Left lobe of liver (tissue), 2 donors: ENCODE measurements at regions not wholly inside any gene's neighbourhood (a gene's known extent, or its start where the extent isn't known, plus 50 kb on each side); places are given as distances from the start of the nearest gene placed in this dataset.
A peak's percentile ranks its signal among the peaks of the same experiment; 100 is the strongest.

Experiments used
- ATAC-seq: fragments of 200-7000 bp; cut with Tn5 transposase; one replicate; pipeline ENCODE4 v1.9.1; 2020; ENCODE audit warnings: mild to moderate bottlenecking, moderate library complexity
- DNase-seq: peaks from one replicate; pipeline ENCODE4 v3.0.0-alpha.2; 2020; ENCODE audit warnings: low spot score
- donor health status: DM: no; HTN: no; CAD: no; lungs with moderate emphysema.
- donor health status: DM: no; HTN: yes; CAD: no.

DNA sequence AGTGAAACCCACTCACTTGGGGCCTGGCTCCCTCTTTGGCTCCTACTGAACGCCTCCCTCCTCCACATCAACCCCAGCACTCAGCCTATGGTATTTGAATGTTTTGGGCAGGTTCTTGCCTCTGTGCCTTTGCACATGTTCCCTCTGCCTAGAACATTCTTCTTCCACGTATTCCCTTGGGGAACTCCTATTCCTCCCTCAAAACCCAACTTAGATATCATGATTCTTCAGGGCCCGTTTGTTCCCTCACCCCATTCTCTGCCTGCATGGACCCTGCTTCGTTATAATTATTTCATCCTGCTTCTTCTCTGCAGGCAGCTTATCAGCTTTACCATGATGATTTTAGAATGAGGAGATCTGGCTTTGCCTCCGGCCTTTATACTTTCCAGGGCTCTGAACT is 215.0 kb upstream of the IER5L start:
- DNase-seq (no peak), ATAC-seq (no peak)

DNA sequence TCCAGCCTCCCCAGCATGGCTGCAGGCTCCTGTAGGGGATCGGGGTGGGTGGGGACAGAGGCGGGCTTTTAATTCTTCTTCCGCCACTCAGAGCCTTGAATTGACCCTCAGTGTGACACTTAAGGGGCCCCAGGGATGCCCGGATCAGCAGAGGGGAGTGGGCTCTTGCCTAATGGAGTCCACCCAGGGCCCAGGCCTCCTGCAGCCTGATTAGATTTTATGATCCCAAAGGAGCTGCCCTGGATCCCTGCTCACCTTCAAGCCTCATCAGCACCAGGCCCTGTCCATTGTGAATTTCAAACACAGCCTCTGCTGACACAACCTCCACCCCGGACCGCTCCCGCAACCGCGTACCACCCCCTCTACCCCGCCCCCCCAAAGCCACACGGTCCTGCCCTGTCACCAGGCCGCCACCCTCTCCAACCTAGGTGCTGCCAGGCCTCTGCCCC is 214.1 kb upstream of the IER5L start:
- DNase-seq = no peak
- ATAC-seq = no peak

DNA sequence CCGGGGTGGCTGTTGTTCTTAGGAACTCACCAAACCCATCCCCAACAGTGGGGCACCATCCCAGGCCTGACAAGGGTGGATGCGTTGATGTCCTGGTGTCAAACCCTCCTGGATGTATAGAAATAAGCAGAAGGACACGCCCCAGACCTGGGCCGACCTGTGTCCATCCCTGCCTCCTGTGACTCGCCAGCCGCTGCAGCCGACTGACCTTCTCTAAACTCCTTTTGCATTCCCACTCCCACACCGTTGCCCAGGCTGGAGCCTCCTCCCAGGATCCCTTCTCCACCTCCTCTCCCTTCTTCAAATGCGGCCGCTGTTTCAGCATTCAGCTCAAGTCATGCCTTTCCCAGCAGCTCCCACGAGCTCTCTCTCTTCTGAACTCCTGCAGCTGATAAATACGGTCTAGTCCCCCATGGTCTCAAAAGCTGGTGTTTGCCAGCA is 213.2 kb upstream of the IER5L start:
- DNase-seq (no peak), ATAC-seq (no peak)

DNA sequence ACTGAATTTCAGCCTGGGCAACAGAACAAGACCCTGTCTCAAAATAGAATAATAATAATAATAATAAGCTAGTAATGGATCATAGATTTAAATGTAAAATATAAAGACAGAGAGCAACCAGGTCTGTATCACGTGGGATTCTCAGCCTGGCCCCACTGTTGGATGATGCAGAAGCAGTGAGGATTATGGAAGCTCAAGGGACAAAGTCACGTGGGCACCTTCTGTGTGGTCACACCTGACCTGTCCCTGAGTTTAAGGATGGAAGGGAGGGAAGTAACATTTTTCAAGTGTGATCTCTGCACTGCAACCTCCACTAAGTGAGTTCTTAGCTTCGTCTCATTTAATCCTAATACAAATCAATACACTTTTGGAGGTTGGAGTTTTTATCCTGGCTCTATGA is 212.5 kb upstream of the IER5L start:
- ATAC-seq (no peak), DNase-seq (no peak)

DNA sequence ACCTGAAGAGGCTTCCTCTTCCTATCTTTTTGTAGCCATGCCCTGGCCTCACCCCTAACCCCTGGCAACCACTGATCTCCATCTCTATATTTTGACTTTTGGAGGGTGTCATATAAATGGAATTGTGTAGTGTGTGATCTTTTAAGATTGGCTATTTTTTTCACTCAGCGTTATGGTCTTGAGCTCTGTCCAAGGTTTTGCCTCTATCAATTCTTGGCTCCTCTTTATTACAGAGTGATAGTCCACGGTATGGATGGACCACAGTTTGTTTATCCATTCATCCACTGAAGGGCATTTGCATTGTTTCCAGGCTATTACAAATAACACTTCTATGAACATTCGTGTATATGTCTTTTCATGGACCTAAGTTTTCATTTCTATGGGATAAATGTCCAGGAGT is 209.8 kb upstream of the IER5L start:
- ATAC-seq (no peak), DNase-seq (no peak)

DNA sequence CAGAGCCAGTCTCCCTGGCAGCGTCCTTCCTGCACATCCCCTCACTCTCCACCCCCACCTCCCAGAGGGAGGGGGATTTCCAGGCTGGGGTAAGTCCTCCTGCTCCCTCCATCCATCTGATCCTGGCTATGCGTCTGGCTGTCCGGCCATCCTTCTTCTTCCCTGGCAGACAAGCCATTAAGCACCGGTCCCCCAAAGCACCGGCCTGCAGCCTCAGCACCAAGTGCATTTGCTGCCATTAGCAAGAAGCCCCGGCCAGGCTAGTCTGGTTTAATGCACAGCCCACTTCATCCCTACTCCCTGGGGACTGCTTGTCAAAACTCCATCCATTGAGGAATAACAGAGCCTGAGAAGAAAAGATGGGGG is 208.7 kb upstream of the IER5L start:
- ATAC-seq (no peak), DNase-seq (no peak)

DNA sequence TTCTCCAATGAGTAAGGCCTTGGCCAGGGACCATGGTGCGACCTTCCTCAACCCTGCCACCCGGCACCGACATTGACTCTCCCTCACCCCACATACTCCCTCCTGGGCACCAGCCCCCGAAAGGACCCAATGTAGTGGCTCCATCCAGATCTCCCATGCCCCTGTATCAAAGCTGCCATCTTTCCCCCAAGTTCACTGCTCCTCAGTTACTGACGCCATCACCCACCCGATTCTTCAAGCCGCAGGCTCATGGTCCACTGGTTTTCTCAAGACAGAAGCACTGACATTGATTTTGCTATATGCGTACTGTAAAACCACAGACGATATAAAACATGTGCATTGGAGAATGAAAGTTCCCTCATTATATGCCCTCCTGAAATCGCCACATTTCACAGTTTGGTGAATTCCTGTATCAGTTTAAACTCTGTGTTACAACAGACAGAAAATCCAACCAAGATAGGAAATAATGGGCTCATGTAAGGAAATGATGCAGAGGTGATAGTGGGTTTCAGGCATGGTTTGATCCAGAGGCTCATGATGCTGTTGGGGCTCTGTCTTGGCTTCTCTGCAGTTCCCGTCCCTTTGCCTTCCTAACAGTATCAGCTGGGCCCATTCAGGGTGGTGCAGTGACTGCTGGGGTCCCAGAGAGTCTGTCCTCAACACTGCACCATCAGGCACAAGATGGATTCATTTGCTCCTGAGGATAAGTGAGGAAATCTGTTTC is 207.3 kb upstream of the IER5L start:
- ATAC-seq (no peak), DNase-seq (no peak)

DNA sequence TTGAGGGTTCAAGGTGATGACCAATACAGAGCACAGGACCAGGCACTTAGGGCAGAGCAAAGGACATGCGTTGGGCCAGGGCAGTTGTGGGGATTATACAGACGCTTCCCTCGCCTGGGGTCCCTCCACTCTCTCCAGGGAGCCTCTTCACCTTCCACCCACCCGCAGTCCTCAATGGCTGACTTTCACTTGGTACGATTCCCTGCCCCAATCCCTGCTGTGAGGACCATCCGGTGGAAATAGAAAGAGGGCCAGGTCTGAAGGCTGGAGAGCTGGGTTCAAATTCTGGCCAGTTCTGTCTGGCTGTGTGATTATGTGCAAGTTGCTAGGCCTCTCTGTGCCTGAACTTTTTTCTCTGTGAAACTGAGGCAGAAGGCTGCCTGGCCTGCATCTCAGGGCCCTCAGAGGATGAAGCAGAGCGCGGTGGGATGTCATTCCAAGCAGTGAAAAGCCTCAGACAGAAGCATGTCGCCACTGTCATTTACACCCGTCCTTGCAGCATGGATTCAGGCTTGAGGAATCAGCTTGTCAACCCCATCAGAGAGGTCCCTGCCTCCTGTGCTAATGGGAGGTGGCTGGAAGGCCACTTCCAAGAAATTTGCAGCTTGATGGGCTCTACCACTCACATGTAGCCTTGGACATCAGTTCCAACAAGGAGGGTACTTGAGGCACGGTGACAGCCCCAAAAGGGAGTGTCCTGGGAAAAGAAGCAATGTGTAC is 206.6 kb upstream of the IER5L start:
- ATAC-seq (no peak), DNase-seq (no peak)

DNA sequence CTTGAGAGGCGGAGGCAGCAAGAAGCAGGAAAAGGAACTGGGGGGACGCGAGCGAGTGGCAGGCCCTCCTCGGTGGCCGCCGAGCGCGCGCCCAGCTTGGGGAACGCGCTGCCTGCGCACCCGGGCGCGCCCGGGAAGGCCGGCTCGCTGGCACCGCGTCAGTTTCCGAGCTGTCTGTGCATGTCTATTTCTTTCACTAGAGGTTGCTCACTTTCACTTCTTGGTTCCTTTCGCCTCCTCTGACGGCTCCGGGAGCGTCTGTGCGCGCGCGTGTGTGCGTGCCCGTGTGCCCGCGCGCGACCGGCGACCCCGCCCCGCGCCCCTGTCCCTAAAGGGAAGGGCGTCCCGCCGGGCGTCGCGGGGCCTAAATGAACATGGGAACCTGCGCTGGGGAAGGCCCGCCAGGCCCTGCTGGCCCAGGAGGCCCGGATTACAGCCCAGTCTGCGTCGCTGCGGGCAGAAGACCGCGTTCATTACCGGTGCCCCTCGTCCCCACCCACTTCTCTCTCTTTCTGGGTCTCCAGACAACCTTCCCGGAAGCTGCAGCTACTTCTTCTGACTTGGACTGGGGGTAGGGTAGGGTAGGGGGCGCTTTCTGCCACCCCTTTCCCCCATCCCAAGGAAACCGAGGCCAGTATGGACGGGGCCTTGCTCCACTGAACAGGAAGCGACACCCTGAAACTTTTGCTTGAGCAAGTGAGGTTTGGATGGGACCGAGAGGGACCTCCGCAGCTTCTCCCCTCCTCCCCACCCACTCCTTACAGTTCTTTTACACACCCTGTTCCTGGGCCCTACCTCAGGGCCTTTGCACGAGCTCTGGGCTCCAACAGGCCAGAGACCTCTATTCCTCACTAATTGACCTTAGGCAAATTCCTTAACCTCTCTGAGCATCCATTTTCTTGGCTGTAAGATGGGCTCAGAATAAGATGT is 205.8 kb upstream of the IER5L start:
- peak; percentile 85 for ATAC-seq
- DNase-seq = peak; percentile 82

DNA sequence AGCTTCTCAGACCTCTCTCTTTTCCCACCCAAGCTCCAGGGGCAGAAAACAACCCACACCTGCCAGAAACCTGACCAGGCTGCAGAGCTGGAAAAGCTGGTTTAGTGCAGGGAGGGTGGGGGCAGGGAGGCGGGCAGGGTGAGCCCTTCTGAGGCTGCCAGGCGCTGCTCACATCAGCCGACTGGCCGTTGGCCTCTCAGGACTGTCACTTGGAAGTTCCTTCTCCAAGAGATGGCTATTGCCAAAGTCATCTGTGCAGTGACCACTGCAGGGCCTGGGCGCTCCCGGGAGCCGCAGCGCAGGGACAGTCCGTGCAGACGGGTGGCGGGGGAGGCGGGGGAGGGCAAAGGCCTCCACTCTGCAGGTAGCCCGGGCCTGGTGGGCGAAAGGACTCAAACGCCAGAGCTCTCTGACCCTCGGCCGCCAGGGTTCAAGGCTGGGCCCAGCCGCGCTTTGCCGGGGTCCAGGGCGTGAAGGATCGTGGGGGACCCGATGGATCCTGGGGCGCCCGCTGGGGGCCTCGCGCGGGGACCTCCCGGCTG is 205.0 kb upstream of the IER5L start:
- DNase-seq (peak; percentile 83), ATAC-seq (peak; percentile 88)

DNA sequence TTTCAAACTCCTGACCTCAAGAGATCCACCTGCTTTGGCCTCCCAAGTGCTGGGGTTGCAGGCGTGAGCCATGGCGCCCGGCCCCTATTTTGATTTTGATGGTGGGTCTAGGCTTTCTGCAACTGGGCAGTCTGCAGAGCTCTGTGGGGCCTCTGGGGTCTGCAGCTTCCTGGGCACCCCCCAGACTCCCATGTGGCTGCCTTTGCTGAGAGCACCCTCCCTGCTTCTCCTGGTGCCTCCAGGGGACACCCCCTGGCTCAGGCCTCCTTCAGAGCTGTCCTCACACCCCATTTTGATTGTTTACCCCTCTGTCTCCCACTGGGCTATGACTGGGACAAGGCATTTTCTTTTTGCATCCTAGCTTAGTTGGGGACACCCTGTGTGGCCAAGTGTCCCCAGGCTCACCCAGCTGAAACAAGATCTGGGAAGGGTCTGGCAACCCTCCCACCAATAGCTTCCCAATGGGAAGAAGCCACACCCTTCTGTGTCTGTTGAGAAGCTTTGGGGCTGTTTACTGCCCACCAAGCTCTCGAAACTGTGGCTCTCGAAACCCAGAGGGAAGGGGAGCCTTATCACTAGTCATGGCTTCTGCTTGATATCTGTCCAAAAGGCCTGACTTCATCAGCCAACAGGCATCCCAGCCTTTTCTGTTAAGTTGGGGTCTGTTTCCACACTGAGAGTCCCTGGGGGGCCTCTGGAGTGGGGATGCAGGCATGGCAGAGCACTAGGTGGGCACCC is 204.4 kb upstream of the IER5L start:
- ATAC-seq (no peak), DNase-seq (no peak)

DNA sequence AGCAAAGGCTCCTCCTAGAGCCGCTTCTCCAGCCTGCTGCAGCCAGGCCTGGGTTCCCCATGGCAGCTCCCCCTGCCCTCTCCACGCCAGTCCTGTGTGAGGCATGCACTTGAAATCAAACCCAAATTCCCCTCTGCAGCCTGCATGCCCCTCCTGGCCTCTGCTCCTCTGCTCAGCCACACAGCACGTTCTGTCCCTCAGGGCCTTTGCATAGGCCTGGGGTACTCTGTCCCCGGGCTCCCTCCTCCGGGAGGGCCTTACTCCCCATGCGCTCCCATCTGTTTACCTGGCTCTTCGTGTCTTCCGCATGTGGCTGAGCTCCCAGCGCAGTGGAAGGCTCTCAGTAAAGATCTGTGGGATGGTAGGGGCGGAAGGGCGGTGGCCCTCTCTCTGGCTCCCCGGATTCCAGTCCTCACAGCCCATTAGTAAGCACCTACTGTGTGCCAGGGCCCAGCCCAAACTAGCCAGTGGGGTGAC is 203.5 kb upstream of the IER5L start:
- DNase-seq (no peak), ATAC-seq (no peak)

DNA sequence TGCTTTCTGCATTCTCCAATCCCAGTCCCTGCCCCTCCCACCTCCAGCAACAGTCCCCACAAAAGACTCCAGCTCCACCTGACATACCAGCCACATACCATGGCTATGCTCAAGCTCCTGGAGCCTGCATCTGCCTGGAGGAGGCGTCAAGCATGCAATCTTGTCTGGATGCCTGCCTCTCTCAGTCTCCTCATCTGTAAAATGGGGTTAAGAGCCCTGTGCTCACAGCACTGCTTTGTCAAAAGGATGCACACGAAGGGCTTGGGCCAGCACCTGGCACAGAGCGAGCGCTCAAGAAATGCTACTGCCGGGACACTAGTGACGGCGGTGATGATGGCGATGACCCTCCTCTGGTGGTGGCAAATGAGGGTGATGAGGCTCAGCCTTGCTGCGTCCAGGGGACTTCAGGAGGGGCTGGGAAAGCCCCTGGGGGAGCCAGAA is 202.9 kb upstream of the IER5L start:
- ATAC-seq = no peak
- no peak for DNase-seq

DNA sequence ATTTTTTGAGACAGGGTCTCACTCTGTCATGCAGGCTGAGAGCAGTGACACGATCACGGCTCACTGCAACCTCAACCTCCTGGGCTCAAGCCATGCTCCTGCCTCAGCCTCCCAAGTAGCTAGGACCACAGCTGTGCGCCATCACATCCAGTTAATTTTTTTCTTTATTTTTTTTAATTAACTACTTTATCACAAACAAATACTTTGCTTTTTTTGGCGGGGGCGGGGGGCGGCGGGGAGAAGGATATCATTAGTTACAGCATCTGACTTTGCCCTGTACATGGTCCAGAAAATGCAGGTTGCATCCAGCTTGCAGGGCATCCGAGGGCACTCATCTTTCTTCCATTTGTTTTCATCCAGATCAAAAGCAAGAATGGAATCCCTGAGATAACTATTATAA is 201.8 kb upstream of the IER5L start:
- ATAC-seq (no peak), DNase-seq (no peak)

DNA sequence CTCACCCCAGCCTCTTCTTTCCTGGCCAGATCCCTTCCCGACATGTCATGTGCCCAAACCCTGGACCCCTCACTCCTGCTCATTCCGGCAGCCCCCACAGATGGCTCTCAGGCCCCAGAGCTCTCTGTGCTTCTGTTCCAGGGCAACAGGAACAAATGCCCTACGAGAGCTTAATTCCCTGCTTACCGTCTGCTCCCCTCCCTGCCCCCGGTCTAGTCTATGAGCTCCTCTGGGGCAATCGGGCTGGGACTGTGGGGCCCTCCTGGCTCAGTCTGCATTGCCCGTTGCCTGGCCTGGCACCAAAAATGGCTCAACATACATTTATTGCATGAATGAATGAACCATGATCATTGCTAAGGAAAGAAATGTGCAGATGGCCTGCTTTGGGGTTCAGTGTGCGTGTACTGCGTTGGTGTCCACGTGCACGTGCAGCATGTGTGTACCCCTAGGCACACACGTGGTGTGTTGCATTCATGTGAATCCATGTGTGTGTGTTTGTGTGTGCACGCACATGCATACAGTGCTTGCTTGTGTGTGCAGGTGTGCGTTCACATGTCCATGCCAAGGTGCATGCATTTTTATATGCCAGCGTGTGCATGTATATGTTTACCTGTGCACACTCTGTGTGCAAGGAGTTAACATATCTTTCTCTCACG is 201.2 kb upstream of the IER5L start:
- ATAC-seq = no peak
- no peak for DNase-seq

DNA sequence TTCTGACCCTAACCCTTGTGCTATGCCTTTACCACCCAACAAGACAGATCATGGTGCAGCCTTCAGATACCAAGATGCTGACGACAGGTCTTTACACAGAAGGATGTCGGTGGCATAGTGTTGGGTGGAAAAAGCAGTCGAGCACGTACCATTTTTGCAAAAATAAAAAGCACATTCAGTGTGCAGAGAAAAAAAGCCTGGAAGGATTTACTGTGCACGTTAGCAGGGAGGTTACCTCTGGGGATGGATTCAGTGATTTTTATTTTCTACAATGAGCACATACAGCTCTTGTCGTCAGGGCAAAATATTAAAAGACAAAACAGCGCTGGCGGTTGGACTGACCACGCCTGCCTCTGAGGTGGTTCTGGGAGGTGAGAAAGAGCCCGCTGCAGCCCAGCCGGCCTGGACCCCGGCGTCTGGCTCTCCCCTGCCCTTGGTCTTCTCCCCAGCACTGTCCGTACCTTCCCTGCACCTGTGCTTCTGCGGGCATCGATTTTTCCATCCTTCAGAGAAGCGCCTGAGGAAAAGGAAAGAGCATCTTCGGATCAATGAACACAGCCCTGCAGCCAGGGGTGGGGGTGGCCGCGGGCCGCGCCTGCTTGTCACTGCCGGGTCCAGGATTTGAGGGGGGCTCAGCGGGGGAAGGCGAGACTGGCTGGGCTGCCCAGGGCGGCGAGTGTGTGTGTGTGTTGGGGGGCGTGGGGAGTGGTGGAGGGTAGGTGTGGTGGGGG is 200.0 kb upstream of the IER5L start:
- ATAC-seq (no peak), DNase-seq (no peak)

DNA sequence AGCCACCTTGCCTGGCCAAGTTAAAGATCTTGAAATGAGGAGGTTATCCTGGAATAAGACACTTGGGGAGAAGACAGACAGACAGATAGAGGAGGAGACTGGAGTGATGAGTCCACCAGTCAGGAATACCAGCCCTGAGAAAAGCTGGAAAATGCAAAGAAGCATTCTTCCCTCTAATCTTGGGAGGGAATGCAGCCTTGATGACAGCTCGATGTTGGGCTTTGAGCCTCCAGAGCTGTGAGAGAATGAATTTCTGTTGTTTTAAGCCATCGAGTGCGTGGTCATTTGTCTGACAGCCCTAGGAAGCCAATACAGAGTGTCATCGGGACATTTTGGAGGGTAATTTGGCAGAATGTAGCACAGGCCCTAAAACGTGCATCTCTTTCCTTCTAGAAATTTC is 199.1 kb upstream of the IER5L start:
- ATAC-seq (no peak), DNase-seq (no peak)

DNA sequence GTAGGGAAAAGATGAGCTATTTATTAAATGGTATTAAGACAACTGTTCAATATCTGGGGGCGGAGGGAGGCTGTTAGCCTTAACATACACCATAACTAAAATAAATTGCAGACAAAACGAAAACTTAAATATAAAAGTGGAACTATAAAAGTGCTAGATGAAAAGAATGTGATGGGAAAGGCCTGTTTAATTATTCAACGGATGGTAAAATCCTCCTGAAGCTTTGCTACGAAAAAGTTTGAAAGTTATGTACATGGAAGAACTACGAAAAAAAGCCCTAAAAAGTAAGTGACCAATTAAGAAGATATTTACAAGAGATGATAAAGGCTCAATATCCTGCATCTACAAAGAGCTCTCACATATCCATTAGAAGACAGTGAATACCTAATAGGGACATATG is 197.8 kb upstream of the IER5L start:
- ATAC-seq (no peak), DNase-seq (no peak)

DNA sequence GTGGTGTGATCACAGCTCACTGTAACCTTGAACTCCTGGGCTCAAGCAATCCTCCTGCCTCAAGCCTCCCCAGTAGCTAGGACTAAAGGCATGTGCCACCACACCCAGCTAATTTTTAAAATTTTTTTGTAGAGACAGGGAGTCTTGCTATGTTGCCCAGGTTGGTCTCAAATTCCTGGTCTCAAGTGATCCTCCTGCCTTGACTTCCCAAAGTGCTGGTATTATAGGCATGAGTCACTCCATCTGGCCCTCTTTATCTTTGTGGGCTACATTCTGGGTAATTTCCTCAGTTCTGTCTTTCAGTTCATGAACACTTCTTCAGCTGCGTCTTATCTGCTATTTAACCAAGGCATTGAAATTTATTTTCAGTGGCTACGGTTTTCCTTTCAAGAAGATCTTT is 196.6 kb upstream of the IER5L start:
- no peak for DNase-seq
- ATAC-seq = no peak
